ENCODE measurements at regions not wholly inside any gene's neighbourhood (a gene's known extent, or its start where the extent isn't known, plus 50 kb on each side); places are given as distances from the start of the nearest gene placed in this dataset.

DNA sequence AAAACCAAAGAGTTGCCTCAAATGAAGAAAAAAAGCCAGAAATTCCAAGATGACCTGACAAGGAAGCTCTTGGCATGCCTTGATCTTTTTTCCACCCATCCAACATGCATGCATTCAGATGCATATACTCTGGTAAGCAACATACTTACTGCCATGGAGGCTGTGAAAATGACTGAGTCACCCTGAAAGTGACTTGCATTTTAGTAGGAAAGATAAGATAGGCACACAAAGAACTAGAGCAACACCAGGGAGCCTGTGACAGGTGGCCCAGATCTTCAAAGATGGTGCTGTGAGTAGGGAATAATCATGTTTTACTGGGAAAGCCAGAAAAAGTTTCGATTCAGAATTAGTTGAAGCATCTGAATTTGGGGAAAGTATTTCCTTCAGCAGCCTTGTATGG, 185.1 kb upstream of the SLCO3A1 start (continued):
- TF ChIP-seq ZMIZ1 (IDR thresholded peaks at IDR 0.05; ENCODE audit: low read depth in 2 of 2, low read length in 2 of 2): no peak
- TF ChIP-seq ILK (tag; IDR thresholded peaks at IDR 0.05; ENCODE audit: borderline replicate concordance, low read depth): no peak
- no peak for TF ChIP-seq SREBF2 (CRISPR knock-in tag; IDR thresholded peaks at IDR 0.05)
- TF ChIP-seq SETDB1 (IDR thresholded peaks at IDR 0.05; ENCODE audit: low read length): no peak
- no peak for TF ChIP-seq SMC3 (conservative IDR thresholded peaks at IDR 0.05; ENCODE audit: insufficient read depth, low read depth, low read length)
- no peak for TF ChIP-seq GTF2E2 (tag; IDR thresholded peaks at IDR 0.05)
- TF ChIP-seq PATZ1 (CRISPR knock-in tag; IDR thresholded peaks at IDR 0.05; ENCODE audit: borderline replicate concordance): no peak
- TF ChIP-seq JUND (IDR thresholded peaks at IDR 0.05; ENCODE audit: borderline replicate concordance, low read depth, low read length): no peak
- peak; percentile 17; the same call in 1 of the 3 replicates for TF ChIP-seq JUND (tag; IDR thresholded peaks at IDR 0.05; ENCODE audit: borderline replicate concordance, low read depth, low read length)
- no peak for TF ChIP-seq ELF2 (CRISPR knock-in tag; IDR thresholded peaks at IDR 0.05)
- no peak for TF ChIP-seq E2F6 (IDR thresholded peaks at IDR 0.05; ENCODE audit: borderline replicate concordance in 1 of 2, extremely low read depth in 1 of 2, insufficient read depth in 1 of 2, insufficient read length in 1 of 2, low read depth in 1 of 2, low read length in 1 of 2, poor library complexity in 1 of 2, severe bottlenecking in 1 of 2)
- no peak for TF ChIP-seq MTA2 (IDR thresholded peaks at IDR 0.05; ENCODE audit: low read depth)
- TF ChIP-seq, protein P1, sequence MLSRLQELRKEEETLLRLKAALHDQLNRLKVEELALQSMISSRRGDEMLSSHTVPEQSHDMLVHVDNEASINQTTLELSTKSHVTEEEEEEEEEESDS (CRISPR knock-in tag; IDR thresholded peaks at IDR 0.05): no peak
- TF ChIP-seq MCM3 (IDR thresholded peaks at IDR 0.05): no peak
- no peak for TF ChIP-seq FOXP4 (CRISPR knock-in tag; IDR thresholded peaks at IDR 0.05; ENCODE audit: borderline replicate concordance)
- TF ChIP-seq ZNF146 (CRISPR knock-in tag; IDR thresholded peaks at IDR 0.05; ENCODE audit: unreplicated experiment): no peak
- no peak for TF ChIP-seq KLF6 (CRISPR knock-in tag; IDR thresholded peaks at IDR 0.05; ENCODE audit: borderline replicate concordance)
- no peak for TF ChIP-seq TFAM (CRISPR knock-in tag; conservative IDR thresholded peaks at IDR 0.05)
